Keratinocyte (primary cell): ENCODE measurements at regions not wholly inside any gene's neighbourhood (a gene's known extent, or its start where the extent isn't known, plus 50 kb on each side); places are given as distances from the start of the nearest gene placed in this dataset.

Experiments used
- DNase-seq: peaks from one replicate; pipeline ENCODE4 v3.0.0-alpha.2; 2011; ENCODE audit warnings: low read depth, missing footprints, low spot score
- FAIRE-seq: peaks from 2 replicates; lab custom pipeline; 2011; peaks lifted over from hg19 to GRCh38; lab: Jason Lieb, UNC
- H2AFZ ChIP-seq: 2 replicates; pipeline ENCODE4 v1.6.0; 2012; ENCODE audit warnings: low read length, control low read depth, inconsistent platforms; ENCODE audit not compliant: control insufficient read depth
- H3K27ac ChIP-seq: 2 replicates; pipeline ENCODE4 v1.5.1; 2011; ENCODE audit warnings: low read length; ENCODE audit not compliant: control insufficient read depth, insufficient read depth
- H3K27me3 ChIP-seq: 3 replicates; pipeline ENCODE4 v1.6.0; 2011; ENCODE audit warnings: low read length; ENCODE audit not compliant: control insufficient read depth, insufficient read depth; ENCODE audit errors: extremely low read depth
- H3K36me3 ChIP-seq, 2 experiments: 2 replicates in 1 of 2; 3 replicates in 1 of 2; pipeline ENCODE4 v1.5.1; 2011; ENCODE audit warnings: low read length in 2 of 2, mild to moderate bottlenecking in 1 of 2; ENCODE audit not compliant: control insufficient read depth in 2 of 2, insufficient read depth in 2 of 2; ENCODE audit errors: extremely low read depth in 1 of 2
- H3K4me1 ChIP-seq: 3 replicates; pipeline ENCODE4 v1.5.1; 2011; ENCODE audit warnings: low read length; ENCODE audit not compliant: control insufficient read depth, insufficient read depth; ENCODE audit errors: extremely low read depth
- H3K4me2 ChIP-seq: 3 replicates; pipeline ENCODE4 v1.6.0; 2011; ENCODE audit warnings: low read depth, low read length; ENCODE audit not compliant: control insufficient read depth, insufficient read depth; ENCODE audit errors: extremely low read depth
- H3K4me3 ChIP-seq, 3 experiments: fragments of 200-600 bp in 1 of 3; sonication (generic) in 1 of 3; 2 replicates in 2 of 3; 3 replicates in 1 of 3; pipeline ENCODE4 v1.5.1; 2011 to 2016; ENCODE audit warnings: low read length in 3 of 3, mild to moderate bottlenecking in 3 of 3, control low read depth in 2 of 3, inconsistent platforms in 1 of 3, low read depth in 1 of 3, mixed read lengths in 1 of 3, mixed run types in 1 of 3, moderate library complexity in 1 of 3; ENCODE audit not compliant: control insufficient read depth in 2 of 3, insufficient read depth in 2 of 3; ENCODE audit errors: extremely low read depth in 1 of 3
- H3K79me2 ChIP-seq: 2 replicates; pipeline ENCODE4 v1.6.0; 2012; ENCODE audit warnings: low read length; ENCODE audit not compliant: control insufficient read depth, insufficient read depth
- H3K9ac ChIP-seq: 3 replicates; pipeline ENCODE4 v1.6.0; 2011; ENCODE audit warnings: low read length; ENCODE audit not compliant: control insufficient read depth, insufficient read depth; ENCODE audit errors: extremely low read depth
- H3K9me1 ChIP-seq: 3 replicates; pipeline ENCODE4 v1.6.0; 2011; ENCODE audit warnings: low read length; ENCODE audit not compliant: control insufficient read depth, insufficient read depth; ENCODE audit errors: extremely low read depth
- H3K9me3 ChIP-seq: 2 replicates; pipeline ENCODE4 v1.5.1; 2012; ENCODE audit warnings: low read depth, low read length; ENCODE audit not compliant: control insufficient read depth
- H4K20me1 ChIP-seq: 3 replicates; pipeline ENCODE4 v1.6.0; 2011; ENCODE audit warnings: low read length; ENCODE audit not compliant: control insufficient read depth, insufficient read depth; ENCODE audit errors: extremely low read depth
- CTCF ChIP-seq, 3 experiments: IDR thresholded peaks in 1 of 3; conservative IDR thresholded peaks in 1 of 3; optimal IDR thresholded peaks in 1 of 3; 2 replicates in 2 of 3; 3 replicates in 1 of 3; pipeline versions ENCODE3 to v1.5.1; 2011; ENCODE audit warnings: low read length in 3 of 3, mild to moderate bottlenecking in 3 of 3, moderate library complexity in 2 of 3, control low read depth in 1 of 3, inconsistent platforms in 1 of 3; ENCODE audit not compliant: insufficient read depth in 2 of 3; ENCODE audit errors: extremely low read depth in 1 of 3
- EZH2 ChIP-seq: IDR thresholded peaks from one replicate; pipeline ENCODE4 v1.6.1; 2012; ENCODE audit warnings: inconsistent platforms, mild to moderate bottlenecking, low read length, moderate library complexity
- dilution Hi-C: fragments of 300-500 bp; cut with MboI; formaldehyde crosslinking; loops from one replicate; pipeline ENCODE4 v1.7.0; 2020; ENCODE audit warnings: low sequenced_read_pairs; ENCODE audit not compliant: extremely low pct_ligation_motif_present

GRCh38 chr14:51444353-51445000 is 204.4 kb downstream of the TMX1 start:
- Histone ChIP-seq H3K4me2 (no peak overlapping the region), H3K9me3 (no peaks in the 10 kb centered on the region), H3K27ac (peak overlapping the region; percentile 6), H3K79me2 (no peaks in the 10 kb centered on the region), H2AFZ (no peak overlapping the region), H3K9ac (no peak overlapping the region), H3K36me3 (no peaks in the 10 kb centered on the region), H4K20me1 (no peaks in the 10 kb centered on the region), H3K9me1 (no peaks in the 10 kb centered on the region), H3K4me1 (peaks cover 51% of the 10 kb centered on the region), H3K27me3 (no peaks in the 10 kb centered on the region), H3K4me3 (no peak overlapping the region)
- DNase-seq (no peak), FAIRE-seq (peak; percentile 84)
- dilution Hi-C loops = no loop called here
- no peak for TF ChIP-seq CTCF (optimal IDR thresholded peaks at IDR 0.05 in 1 of 3, IDR thresholded peaks at IDR 0.05 in 1 of 3, conservative IDR thresholded peaks at IDR 0.05 in 1 of 3; ENCODE audit: extremely low read depth in 1 of 3, insufficient read depth in 2 of 3, low read length in 3 of 3)
- no peak for TF ChIP-seq EZH2

GRCh38 chr14:51445001-51445390 is 204.9 kb downstream of the TMX1 start:
- FAIRE-seq = peak; percentile 61
- Histone ChIP-seq H3K4me2 (no peak overlapping the region), H3K4me1 (peaks cover 51% of the 10 kb centered on the region), H3K9me1 (no peaks in the 10 kb centered on the region), H3K27me3 (no peaks in the 10 kb centered on the region), H3K9ac (no peak overlapping the region), H3K79me2 (no peaks in the 10 kb centered on the region), H2AFZ (no peak overlapping the region), H3K36me3 (no peaks in the 10 kb centered on the region), H4K20me1 (no peaks in the 10 kb centered on the region), H3K27ac (no peak overlapping the region), H3K9me3 (no peaks in the 10 kb centered on the region), H3K4me3 (no peak overlapping the region)
- DNase-seq = no peak
- dilution Hi-C loops = no loop called here
- TF ChIP-seq EZH2 (no peak), CTCF (optimal IDR thresholded peaks at IDR 0.05 in 1 of 3, IDR thresholded peaks at IDR 0.05 in 1 of 3, conservative IDR thresholded peaks at IDR 0.05 in 1 of 3; ENCODE audit: extremely low read depth in 1 of 3, insufficient read depth in 2 of 3, low read length in 3 of 3) (no peak)
